Stimulated activated CD4-positive, alpha-beta T cell treated with anti-CD3 and anti-CD28 coated beads, Interleukin-2, amount 100 ng/mL, for 48 hours (primary cell): ENCODE measurements at regions not wholly inside any gene's neighbourhood (a gene's known extent, or its start where the extent isn't known, plus 50 kb on each side); places are given as distances from the start of the nearest gene placed in this dataset.

Experiments
- DNase-seq, 2 donors: peaks; one replicate each; pipeline ENCODE4 v3.0.0-alpha.2; 2020

DNA sequence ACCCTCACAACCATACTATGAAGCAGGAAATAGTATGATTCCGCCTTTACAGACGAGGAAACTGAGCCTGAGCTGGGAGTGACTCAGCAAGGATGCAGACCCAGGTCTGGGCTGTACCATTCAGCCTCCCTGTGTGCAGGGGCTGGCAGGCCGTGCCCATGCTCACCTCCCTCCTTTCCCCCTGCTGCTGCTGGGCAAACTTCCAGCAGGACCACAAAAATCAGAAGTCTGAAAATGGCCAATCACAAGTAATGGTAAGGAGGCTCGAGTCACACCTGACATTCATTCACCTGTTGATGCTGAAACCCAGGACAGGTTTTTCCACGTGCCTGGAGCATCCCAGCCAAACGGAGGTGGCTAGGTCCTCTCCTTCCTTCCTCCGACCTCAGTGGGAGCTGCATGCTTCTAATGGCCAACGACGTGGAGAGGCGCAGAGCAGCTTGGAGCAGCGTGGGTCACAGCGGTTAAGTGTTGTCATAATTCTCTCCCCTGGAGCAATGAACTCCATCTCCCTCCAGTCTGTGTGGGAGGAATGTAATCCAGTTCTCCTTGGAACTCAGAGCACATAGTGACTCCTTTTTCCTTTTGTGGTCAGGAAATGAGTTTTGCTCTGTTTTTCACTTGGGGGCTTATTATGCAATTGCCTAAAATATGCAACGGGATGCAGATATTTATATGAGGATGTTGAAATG is 371.7 kb downstream of the BCOR start:
- no peak for DNase-seq

DNA sequence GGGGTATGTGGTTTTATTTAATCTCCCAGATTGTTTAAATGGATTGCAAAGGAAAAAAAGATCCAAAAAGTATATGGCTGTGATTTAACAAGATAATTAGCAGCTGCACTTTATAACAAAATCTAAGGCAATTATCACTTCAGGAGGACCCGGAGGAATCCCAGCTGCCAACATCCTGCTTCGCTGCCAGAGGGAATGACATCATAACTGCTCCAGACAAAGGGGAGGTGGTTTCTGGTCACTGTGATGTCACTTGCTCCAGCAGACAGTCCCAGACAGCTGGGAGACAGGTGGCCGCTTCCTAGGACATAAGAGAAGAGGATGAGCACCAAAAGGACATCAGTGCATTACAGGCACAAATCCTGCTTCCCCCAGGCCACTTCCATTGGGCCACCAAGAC is 371.0 kb downstream of the BCOR start:
- no peak for DNase-seq

DNA sequence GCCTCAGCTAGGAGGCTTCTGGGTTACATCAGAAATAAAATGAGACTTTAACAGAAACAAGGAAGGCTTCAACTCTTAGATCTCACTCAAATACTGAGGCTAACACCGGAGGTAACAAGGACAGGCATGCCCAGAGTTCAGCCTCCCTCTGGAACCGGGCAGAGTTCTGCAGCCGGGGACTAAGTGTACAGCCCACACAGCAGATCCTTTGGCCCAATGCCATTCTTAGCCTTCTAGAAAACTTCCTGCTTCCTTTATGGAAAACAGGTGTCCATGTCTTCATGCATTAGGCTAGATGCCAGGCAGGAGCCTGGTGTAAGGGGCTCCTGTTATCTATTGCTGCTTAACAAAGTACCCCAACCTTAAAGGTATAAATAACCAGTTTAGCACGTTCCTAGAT is 369.7 kb downstream of the BCOR start:
- DNase-seq = no peak

DNA sequence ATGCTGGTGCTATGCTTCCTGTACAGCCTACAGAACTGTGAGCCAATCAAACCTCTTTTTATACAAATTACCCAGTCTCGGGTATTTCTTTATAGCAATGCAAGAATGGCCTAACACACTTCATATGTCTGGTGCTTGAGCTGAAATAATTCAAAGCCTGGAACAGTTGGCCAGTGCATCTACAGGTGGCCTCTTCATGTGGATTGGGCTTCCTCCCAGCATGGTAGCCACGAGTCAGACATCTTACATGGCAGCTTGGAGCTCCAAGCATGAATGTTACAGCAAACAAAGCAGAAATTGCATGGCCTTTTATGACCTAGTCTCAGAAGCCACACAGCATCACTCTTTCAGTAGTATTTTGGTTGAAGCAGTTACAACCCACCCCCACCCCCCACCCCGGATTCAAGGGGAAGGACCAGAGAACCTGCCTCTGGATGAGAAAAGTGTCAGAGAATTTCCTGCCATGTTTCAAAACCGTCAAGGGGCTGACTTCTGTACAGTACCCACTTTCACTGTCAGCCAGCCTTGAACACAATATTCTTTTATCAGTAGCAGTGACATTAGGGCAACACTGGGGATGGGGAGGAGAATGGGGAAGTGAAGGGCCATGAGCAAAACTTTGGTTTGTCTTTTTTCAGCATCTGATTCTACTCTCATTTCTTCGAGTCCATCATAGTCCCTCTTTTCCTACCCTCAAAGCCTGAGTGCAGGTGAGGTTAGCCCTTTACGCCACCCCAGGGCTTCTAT is 368.7 kb downstream of the BCOR start:
- DNase-seq = no peak

DNA sequence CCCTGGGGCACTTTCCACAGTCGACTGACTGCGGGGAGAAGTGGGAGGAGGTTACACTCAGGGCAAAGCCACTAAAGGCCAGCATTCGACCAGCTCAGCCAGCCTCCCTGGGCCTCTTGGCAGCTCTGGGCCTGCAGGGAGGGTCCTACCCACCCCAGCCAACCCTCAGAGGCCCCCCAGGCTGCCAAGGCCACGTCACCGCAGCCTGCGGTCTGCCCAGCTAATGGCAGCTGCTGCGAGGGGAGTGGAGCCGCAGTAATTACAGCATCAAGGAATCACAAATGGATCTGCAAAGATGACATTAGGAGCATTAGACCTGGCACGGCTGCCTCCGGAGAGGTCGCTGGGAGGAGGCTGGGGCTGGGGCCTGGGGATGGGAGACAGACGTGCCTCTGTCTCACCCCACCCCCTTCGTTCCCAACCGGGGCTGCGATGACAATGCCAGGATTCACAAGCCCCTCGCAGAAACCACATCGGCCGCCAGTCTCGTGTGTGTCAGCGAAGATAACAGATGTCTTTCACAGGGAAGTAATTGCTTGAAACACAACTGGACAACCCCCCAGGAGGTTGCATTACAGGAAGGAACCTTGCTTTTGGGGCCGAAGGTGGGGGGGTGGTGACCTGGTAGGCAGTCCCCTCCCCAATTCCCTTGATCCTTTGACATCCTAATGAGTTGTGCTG is 367.6 kb downstream of the BCOR start:
- DNase-seq = no peak

DNA sequence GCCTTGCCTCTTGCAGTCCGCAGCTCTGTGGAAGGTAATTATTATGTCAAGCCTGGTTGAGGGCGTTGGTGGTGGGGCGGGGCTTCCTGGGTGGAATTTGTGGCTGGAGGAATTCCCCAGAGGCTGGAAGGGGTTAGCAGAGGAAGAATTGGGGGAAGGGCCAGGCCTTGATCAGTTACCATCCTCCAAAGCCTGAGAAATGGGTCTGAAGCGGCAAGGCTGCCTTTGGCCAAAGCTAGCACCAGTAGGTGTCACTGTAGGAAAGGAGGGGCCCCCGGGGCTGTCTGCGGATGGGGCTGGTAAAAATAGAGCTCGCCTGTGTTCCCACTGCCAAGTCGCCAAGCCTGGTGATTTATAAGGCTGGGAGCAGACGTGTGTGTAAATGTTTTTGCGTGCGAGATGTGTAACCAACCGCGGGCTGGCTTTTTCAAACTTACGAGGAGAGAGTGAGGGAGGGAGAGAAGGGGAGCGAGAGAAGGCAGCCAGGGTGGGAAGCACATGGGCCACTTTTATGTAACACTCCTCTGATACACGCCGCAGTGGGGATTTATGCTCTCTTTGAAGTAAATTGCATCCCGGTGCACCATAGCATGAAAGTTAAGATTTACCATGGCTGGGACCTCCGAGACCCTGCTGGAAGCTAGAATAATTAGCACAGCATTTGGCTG is 367.0 kb downstream of the BCOR start:
- peak; percentile 35 to 48 for DNase-seq

DNA sequence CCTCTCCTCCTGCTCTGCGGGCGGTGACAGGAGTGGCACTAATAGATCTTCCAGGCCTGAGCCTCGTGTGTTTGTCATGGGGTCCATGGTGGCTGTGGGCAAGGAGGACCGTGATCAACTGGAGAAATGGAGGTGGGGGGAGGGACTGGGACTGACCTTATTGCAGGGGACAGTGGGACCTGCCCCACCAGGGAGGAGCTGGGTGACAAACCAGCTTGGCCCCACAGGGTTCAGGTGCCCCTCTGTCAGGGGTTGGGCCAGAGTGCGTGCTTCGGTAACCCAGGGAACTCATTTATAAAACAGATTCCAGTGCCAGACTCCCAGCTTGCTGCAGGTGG is 366.5 kb downstream of the BCOR start:
- no peak for DNase-seq

DNA sequence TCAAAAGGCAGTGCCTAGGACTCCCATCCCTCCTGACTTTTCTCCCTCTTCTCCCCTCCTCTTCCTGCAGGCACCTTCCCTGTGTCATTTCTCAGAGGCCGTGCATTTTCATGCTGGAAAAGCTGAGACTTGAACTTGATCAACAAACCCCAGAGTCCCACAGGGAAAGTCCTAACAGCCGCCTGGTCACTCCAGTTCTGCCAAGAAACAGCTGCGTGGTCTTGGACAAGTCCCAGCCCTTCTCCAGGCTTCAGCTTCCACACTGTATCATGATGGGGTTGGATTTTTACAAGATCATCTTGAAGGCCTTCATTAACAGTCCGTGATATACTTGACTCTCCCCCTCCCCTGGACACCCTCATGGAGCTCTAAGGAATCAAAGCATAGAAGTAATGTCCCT is 366.0 kb downstream of the BCOR start:
- DNase-seq = no peak

DNA sequence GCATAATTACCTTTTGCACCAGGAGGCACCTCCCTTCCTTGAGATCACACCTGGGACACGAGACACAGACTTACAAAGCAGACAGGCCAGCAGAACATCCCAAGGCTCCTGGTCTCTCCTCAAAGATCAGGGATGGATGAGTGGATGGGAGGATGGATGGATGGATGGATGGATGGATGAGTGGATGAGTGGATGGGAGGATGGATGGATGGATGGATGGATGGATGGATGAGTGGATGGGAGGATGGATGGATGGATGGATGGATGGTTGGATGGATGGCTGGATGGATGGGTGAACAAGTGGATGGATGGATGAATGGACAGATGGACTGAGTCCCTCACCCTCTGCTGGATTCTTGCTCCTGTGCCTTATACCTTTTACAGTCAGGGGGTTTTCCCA is 364.0 kb downstream of the BCOR start:
- DNase-seq = no peak

DNA sequence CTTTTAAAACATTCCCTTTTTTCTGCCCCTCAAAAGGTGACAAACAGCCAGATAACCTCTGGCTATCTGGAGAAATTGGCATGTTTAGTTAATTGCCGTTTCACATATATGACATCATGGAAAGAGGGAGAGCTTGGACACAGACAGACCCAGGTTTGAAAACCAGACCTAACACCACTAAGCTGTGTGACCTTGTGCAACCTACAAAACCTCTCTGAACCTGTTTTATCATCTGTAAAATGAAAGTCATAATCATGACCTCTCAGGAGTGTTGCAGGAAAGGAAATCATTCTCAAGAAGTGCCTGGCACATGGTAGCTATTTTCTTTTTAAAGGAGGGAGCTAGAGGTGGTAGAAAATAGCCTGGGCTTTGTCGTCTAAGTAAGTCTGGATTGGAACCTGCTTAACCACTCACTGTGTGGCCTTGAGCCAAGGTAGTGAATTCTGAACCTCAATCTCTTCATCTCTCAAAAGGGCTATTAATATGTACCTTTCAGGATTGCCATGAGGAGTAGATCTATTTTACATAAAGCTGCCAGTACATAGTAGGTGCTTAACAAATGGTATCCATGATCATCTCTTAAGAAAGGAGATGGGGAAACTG is 363.5 kb downstream of the BCOR start:
- no peak for DNase-seq

DNA sequence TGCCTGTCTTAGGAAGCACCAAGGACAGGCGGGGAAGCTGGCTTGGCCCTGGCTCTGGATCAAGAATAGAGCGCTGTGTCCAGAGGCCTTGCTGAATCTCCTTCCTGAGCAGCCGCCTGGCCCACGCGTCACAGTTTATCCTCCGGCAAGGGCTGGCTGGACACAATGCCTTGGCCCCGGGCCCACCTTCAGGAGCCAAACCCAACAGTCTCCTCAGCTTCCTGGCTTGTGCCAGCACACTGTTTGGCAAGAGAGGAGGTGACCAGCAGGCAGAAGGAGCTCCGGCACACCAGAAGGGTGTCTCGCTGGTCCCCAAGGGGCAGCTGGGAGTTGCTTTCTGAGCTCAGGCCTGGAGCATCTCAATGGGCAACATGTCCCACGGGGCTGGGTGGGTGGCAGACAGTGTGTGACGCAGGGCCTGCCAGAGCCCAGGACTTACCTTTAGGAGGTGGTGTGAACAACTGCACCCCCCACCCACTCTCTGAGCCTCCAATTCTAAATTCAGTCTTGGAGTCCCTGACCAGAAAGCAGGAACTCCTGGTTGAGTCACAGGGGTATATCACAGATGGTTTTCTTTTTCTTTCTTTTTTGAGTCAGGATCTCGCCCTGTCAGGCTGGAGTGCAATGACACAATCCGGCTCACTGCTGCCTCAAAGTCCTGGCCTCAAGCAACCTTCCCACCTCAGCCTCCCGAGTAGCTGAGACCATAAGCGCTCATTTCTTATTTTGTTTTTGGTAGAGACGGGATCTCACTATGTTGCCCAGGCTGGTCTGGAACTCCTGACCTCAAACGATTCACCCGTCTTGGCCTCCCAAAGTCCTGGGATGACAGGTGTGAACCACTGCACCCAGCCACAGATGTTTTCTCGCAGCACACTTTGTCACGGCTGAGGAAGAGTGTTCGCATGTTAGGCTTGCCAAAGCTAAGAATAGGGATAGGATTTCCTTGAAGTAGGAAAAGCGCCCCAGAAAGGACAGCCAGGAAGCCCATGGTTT is 361.2 kb downstream of the BCOR start:
- DNase-seq = no peak

DNA sequence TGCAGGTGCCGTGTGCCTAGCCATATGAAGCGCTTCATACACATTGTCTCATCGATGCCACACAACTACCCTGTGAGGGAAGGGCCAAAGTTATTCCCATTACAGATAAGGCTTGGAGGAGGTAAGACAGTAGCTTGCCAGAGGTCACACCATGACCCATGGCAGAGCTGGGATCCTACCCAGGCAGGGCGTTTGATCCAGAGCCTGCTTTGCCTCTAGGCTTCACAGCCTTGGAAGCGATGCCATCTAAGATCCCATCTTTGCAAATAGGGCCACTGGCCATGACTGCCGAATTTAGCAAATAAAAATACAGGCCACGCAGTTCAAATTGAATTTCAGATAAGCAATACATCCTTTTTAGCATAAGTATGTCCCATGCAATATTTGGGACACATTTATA is 358.2 kb downstream of the BCOR start:
- no peak for DNase-seq

DNA sequence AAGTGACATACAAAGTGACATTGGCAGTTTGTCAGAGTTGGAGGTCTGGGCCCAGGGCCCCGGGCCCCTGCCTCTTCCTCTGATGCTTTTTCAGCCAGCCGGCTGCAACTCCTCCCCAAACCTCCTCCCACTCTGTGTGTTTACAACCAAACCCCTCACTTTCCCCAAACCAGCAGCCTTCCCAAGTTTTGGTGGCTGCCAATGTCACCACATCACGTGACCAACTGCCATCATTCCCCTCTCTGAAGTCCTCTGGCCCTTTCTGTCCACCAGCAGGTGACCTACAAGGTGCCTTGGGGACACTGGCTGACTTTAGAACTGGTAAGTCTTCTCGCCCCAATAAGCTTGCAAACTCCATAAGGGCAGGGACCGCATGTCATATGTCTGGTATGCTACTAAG is 357.7 kb downstream of the BCOR start:
- DNase-seq = no peak

DNA sequence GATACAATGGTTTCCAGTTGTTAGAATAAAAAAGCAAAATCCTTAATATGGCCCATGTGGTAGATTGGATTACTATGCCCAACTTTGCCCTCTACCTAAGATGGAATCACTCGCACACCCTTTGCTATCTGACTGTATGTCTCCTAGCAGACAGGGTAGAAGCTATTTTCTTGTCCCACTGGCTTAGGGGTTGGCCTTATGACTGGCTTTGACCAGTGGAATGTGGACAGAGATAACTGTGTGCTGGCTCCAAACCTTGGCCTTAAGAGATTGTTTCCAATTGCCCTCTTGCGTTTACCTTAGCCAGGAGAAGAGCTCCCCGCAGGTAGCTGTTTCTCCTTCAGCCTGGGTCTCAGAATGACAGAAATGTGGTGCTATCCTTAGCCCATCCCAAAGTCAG is 355.9 kb downstream of the BCOR start:
- DNase-seq = no peak

DNA sequence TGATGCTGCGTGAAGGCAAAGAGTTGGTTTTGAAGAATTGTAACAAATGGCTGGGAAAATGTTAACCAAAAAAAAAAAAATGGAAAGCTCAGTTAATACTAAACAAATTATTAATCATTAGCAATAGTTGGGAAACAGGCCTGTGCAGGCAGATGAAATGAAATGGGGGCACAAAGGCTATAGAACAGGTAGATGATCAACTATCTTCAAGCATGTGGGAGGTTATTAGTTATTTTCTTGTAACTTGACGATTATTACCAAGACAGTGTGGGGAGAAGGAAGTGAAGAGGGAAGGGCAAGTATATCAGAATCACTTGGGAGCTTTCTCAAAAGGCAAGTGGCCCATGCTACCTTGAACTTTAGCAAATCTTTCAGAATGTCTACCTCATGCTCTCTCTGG is 351.9 kb downstream of the BCOR start:
- no peak for DNase-seq

DNA sequence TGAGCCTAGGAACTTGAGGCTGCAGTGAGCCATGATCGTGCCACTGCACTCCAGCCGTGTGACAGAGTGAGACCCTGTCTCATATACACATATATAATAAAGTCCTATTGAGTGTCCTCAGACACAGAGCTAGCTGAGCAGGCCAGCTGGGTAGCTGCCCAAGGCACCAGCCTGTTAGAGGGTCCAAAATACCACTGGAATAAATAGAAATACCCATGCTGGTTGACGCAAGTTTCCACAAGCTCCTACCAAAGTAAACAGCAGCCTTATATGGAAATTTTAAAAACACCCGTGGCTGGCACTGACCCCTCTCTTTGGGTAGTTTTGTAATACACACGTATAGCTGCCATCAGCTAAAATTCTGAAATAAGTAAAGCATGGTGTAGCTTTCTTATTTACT is 348.6 kb downstream of the BCOR start:
- DNase-seq = no peak

DNA sequence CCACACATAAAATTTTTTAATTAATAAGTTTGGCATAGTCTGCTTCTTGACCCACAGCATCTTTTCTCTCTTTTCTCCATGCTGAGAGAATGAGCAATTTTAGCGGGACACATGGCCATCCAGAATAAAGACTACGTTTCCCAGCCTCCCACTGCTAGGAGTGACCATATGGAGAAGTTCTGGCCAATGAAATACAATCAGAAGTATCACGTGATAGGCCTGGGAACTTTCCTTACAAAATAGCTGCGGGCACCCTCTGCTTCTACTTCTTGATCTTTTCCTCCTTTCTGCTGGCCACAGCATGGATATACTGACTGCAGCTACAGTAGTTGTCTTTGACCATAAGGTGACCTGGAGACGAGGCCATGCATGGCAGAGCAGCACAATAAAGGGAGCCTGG is 348.0 kb downstream of the BCOR start:
- no peak for DNase-seq

DNA sequence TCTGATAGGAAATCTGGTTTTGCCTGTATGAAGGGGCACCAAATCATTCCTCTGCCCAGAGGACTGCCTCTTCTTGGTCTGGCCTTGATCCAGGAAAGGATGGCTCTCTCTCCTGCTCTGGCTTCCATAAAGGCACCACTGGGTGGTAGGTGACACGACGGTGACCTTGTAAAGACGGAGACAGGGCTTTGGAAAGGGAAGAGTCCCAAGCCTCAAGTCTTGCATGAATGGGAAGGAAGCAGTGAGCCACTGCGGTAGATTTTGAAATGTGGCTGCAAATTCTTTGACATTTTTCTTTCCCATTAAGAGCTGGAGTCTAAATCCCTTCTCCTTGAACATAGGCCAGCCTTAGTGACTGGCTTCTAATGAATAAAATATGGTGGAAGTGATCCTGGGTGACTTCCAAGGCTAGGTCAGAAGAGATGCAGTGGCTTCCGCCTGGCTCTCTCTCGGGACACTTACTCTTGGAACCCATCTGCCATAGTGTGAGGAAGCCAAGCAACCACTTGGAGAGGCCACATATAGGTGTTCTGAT is 347.4 kb downstream of the BCOR start:
- DNase-seq = no peak

DNA sequence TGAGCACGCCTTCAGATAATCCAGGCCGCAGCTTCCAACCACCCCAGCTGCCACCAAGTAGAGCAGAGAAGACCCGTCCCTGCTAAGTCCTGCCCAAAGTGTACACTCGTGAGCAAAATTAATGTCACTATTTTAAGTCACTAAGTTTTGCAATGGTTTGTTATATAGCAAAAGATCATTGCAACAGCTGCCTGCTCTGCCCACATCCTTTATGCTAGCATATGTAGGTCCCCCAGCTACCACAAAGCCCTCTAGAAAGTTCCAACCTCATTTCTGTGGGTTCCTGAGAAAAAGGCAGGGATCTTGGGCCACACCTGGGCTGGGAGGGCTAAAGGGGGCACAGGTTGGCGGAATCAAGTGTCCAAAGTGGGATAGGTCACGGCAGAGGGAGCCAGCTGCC is 346.9 kb downstream of the BCOR start:
- DNase-seq = no peak

DNA sequence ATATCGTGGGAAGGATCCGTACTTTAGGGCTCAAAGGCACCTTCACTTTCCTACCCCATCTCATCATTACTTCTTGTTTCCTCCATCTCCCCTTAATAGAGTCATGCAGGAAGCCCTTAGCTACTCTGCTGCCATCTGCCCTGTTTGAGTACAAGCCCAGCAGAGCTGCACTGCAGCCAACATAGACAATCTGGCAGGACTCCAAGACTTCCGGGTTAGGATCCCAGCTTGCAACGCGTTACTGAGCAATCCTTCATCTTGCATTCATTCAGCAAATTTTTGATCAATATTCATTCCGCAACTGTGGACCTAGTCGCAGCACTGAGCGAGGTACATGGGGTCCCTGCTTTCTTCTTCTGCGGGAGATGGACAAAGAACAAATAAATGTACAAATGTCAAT is 344.9 kb downstream of the BCOR start:
- DNase-seq = no peak

DNA sequence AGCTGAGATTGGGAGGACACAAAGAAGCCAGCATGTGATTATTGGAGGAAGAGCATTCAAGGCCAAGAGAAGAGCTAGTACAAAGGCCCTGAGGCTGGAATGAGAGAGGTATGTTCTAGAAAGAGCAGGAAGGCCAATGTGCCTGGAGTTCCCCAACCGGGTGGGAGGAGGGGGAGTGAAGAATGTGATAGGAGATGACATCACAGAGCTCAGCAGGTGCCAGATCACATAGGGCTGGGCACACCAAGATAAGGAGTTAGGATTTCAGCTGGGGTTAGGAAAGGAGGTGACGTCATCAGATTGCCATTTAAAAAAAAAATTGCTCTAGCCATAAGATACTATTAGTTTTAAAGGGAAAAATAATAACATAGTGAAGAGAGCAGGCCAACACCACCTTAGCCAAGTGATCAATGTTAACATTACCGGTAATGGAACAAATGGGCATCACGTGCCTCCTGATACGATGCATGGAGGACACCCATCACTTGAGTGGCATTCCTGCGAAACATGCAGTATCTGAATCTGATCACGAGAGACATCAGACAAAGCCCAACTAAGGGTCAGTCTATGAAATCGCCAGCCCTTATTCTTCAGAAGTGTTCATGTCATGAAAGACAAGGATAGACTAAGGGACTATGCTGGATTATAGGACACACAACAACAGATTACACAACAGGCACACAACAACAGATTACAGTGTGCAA is 344.3 kb downstream of the BCOR start:
- no peak for DNase-seq
